ENCODE measurements at regions not wholly inside any gene's neighbourhood (a gene's known extent, or its start where the extent isn't known, plus 50 kb on each side); places are given as distances from the start of the nearest gene placed in this dataset.
"Not testable (repeated sequence)": the region's sequence is repeated elsewhere in the genome, so short reads cannot be mapped to it uniquely, and the experiment has no call there.

DNA sequence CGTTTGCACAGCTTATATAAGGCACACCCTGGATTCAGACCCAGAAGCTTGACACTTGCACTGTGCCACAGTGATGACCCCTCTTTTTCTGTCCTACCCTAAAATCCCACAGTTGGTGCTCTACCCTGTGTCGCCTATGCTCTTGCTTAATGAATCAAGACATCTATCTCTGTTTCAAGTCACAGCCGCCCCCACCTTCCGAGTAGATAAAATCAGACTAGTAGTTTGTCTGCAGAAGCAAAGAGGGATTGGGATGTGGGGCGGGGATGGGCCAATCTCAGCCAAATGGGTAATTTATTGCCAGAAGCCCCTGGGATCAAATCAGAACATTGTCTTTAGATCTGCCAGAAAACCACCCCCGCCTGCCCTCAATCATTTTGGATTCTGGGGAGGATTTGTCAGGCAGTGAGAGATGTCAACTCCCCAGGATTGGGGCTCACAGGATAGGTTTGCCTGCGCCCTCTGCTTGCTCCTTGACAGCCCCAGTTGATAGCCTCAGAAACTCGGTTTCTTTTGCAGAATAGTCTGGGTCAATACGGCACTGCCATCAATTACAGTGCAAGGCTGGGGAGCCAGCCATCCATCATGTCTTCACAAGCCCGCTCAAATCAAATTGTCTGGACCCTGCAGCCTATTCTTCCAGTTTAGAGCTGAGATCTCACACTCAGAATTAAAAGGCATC is 520.8 kb downstream of the GRIN2A start:
- DNase-seq (ENCODE audit: low read depth in 4 of 4, low spot score in 3 of 4) = no peak

DNA sequence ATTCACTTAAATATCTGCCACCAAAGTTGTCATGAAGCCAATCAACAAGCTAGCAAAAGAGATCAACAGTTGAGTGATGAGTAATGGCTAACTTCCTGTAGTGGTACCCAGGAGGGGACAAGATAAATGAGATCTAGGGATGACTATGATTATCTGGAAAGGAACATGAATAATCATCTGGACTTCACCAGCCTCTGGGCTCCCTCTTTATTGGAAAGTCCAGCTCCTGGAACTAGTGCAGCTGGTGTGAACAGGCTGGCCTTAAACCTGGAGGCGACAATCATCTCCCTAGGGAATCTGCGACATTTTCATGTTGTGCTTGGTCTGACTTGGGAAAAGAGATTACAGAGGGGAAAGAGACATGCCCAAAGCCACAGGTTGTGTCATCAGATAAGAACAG is 518.6 kb downstream of the GRIN2A start:
- no peak for DNase-seq (ENCODE audit: low read depth in 4 of 4, low spot score in 3 of 4)

DNA sequence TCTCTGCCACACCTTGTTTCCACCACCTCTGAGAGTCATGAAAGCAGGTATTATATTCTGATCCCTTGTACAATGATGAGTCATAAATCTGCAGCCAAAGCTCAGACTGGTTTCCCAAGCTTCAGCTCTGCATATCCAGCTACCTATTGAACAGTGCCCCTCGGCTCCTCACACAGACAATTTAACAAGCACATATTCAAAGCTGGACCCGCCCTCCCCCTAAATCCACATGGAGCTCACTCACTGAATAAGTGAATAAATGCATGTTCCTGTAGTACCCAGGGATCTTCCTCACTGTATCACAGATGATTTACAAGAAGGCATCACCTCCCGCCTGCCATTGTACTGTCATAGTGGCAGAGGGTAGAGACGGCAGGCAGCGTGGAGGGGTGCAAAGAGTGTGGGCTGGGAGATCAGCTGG is 516.4 kb downstream of the GRIN2A start:
- no peak for DNase-seq (ENCODE audit: low read depth in 4 of 4, low spot score in 3 of 4)

DNA sequence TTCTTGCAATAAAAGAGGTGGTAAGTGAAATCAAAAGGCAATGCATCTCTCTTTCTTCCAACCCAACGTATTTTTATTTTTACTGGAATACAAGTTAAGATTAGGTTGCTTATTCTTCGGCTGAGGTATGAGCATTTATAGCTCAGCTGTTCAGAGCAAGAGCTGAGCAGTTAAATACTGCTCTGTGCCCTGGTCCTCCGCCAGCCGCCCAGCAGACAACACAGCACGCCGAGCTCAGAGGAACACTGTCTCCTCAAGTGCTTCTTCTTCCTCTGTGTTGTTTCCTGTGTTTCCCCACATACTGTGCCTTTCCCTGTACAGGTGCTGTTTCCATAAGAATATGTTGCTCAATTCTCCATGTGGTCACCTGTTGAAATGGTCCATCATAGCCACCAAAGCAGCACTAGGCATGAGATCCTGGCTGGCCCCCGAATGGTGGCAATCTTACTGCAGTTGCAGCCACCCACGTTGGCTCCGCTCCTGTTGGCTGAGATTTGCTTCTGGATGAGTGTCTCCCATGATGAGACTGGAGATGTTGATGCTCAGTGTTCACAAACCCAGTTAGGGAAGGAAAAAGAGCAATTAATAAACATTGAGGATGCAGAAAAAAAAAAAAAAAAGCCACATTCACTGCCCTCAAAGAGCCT is 515.3 kb downstream of the GRIN2A start:
- no peak for DNase-seq (ENCODE audit: low read depth in 4 of 4, low spot score in 3 of 4)

DNA sequence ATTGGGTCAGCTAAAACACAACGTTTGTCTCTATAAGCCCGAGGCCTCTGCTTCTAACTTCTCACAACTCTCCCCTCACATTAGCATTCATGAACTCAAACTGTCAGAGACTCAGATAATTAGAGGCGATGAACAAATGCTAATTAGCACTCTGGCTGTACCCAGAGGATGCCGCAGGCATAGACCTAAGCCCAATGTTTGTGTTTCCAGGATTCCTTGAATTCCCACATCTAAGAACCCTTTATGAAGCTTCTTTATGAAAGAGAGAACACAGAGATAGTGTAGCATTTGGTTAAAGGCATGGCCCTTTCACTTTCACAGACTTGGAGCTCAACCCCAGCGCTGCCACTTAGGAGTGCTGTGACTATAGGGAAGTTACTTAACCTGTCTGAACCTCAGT is 512.2 kb downstream of the GRIN2A start:
- no peak for DNase-seq (ENCODE audit: low read depth in 4 of 4, low spot score in 3 of 4)

DNA sequence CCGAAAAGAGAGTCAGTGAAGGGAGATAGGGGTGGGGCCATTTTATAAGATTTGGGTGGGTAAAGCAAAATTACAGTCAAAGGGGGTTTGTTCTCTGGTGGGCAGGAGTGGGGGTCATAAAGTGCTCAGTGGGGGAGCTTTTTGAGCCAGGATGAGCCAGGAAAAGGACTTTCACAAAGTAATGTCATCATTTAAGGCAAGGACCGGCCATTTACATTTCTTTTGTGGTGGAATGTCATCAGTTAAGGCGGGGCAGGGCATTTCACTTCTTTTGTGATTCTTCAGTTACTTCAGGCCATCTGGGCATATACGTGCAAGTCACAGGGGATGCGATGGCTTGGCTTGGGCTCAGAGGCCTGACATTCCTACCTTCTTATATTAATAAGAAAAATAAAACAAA is 511.6 kb downstream of the GRIN2A start:
- DNase-seq (ENCODE audit: low read depth in 4 of 4, low spot score in 3 of 4) = not testable (repeated sequence)

DNA sequence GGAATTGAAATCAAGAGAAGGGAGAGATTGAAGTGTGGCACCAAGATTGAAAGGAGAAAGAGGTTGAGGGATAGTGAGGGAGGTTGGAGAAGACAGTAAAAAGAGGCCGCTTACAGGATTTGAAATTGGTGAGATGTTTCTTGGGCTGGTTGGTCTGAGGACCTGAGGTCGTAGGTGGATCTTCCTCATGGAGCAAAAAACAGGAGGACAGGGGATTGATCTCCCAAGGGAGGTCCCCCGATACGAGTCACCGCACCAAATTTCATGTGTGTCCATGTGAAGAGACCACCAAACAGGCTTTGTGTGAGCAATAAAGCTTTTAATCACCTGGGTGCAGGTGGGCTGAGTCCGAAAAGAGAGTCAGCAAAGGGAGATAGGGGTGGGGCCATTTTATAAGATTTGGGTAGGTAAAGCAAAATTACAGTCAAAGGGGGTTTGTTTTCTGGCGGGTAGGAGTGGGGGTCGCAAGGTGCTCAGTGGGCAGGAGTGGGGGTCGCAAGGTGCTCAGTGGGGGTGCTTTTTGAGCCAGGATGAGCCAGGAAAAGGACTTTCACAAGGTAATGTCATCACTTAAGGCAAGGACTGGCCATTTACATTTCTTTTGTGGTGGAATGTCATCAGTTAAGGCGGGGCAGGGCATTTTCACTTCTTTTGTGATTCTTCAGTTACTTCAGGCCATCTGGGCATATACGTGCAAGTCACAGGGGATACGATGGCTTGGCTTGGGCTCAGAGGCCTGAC is 505.5 kb downstream of the GRIN2A start:
- not testable (repeated sequence) for DNase-seq (ENCODE audit: low read depth in 4 of 4, low spot score in 3 of 4)

DNA sequence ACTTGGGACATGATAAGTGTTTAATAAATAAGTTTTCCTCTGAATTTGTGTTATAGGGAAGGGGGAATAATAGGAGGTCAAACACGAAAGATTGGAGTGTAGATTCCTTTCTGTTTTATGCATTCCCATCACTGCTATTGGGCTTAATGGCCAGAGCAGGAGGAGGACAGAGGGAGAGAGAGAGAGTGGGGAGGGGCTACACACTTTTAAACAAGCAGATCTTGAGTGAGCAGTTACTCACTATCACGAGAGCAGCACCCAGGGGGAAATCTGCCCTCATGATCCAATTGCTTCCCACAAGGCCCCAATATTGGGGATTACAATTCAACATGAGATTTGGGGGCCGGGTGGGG is 505.0 kb downstream of the GRIN2A start:
- no peak for DNase-seq (ENCODE audit: low read depth in 4 of 4, low spot score in 3 of 4)

DNA sequence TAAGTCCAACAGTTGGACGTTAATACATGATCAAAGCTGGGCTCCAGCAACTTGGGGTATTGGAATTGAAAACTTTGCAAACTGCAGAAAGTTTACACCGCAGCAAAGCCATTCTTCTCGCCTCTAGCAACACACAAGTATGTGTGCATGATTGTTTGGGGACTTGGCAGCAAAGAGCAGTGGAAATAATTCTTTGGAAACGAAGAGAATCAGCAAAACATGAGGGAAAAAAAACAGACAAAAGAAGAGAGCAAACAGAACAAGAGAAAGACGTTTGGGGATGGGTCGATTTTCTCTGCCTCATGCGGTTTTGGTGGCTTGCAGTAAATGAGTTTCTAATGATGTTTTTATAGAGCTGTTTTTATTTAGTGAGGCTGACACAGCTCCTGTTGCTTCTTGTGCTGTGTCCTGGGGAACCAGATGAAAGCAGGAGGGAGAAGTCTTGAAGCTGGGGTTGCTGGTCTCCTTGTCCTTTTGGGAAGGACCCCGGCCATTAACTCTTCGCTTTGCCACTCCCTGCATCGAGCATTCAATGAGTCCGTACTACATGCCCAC is 502.9 kb downstream of the GRIN2A start:
- no peak for DNase-seq (ENCODE audit: low read depth in 4 of 4, low spot score in 3 of 4)

DNA sequence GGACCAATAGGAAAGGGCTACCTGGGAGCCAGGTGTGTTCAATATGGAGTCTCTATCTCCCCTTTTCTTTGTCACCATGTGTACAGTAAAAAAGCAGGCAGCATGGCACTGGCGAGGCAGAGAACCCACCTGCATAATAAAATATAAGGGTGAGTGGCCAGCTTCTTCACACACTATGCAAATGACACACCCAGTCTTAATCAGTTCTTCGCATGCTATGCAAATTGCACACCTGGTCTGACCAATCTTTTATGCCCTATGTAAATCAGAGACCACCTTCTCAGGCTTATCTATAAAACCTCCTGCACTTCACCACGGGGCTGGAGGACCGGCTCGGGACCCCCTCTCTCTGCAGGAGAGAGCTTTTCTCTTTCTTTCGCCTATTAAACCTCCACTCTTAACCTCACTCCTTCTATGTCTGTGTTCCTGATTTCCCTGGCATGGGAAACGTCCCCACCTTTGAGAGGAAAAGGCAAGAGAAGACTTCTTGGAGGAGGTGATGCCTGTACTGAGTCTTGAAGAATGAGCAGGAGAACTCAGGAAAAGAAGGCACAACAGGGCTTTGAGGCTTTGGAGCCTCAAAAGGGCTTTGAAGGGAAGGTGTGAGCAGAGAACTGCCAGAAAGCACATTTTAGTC is 502.1 kb downstream of the GRIN2A start:
- no peak for DNase-seq (ENCODE audit: low read depth in 4 of 4, low spot score in 3 of 4)

DNA sequence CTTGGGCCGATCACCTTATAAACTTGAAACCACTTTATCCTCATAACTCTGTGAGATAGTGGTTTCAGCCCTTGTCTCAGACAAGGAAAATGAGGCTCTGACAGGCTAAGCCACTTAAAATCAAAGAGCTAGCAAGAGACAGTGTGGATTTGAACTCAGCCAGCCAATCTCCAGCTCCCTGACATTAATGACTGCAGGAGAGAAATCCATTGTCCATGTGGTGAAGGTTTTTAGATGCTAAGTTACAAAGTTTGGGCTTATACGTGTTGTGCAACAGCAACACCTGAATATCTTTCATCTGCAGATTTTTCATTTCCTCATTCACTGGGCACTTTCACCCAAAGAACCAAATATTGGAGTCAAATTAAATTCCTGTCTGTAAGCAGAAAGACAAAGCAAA is 501.3 kb downstream of the GRIN2A start:
- no peak for DNase-seq (ENCODE audit: low read depth in 4 of 4, low spot score in 3 of 4)

DNA sequence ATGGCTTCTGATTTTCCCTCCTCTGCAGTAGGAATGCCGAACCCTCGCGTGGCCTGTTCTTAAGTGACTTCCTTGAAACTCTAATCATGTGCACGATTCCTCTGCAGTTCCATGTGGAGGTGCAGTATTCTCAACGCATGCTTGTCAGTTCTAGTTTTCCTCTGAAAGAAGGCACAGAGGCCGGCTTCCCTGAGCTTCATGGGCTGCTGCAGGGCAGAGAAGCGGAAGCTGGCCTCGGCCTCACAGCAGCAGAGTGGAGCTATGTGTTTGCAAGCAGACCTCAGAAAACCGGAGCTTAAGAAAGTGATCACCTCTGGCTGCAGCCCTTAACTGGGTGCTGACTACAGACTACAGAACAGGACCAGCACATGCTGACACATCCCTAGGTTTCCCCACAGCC is 500.7 kb downstream of the GRIN2A start:
- DNase-seq (ENCODE audit: low read depth in 4 of 4, low spot score in 3 of 4) = no peak

DNA sequence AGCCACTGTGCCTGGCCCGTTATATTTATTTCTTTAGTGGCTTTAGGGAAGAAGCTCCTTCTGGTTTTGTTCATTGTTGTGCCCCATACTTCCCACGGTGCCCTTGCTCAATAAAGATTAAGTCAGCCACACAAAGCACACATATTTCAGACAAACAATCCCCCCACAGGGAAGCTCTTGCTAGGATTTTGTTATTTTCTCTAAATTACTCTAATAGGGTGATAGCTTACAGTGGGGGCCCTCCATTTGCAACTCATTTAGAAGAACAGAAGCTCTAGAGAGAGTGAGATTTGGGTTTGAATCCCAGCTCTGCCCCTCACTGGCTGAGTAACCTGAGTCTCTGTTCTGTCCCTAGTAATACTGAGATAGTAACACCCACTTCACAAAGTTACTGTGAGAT is 499.9 kb downstream of the GRIN2A start:
- DNase-seq (ENCODE audit: low read depth in 4 of 4, low spot score in 3 of 4) = no peak

DNA sequence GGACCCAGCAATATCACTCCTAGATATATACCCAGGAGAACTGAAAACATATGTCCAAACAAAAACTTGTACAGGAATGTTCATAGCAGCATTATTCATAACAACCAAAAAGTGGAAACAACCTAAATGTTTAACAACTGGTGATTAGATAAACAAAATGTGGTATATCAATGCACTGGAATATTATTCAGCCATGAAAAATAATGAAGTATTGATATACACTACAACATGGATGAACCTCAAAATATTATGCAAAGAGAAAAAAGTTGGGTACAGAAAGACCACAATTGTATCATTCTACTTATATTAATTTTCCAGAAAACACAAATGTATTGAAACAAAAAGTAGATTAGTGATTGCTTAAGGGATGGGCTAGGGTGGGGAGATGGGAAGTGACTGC is 498.6 kb downstream of the GRIN2A start:
- no peak for DNase-seq (ENCODE audit: low read depth in 4 of 4, low spot score in 3 of 4)

DNA sequence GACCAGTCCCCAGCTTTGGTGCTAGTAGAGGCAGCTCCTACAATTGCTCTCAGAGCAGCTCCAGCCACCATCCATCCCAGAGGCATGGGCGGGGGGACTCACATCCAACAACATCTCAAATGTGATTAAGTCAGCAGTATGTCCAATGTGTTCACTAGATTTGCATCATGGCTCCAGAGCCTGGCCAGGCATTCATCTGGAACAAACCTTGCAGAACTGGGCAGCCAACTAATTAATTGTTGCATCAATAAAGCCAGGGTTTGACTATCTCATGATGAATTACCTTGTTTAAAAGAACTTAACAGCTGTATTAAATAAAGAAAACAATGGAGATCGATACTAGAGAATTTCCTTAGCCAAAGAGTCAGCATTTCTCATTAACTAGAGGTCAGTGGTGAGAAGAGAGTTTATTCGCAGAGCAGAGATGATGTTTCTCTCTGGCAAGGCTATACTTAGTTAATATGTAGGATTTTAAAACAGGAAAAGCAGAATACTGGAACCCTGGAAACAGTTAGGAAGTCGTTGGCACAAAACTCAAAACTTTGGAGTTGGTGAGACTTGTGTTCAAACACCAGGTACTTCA is 494.4 kb downstream of the GRIN2A start:
- no peak for DNase-seq (ENCODE audit: low read depth in 4 of 4, low spot score in 3 of 4)

DNA sequence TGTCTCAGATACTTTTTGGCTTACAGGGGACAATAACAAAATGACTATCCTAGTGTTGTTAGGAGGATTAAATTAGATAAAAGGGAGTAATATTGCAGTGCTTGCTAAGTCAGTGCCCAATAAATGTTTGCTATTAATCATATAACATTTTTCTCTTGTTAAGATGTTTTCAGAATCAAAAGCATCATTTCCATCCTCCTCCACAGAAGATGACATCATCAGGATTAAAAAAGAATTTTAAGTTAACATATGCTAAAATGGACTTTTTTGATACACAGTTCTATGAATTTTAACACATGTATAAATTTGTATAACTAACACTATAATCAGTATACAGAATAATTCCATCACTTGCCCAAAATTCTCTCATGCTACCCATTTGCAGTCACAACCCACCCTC is 492.6 kb downstream of the GRIN2A start:
- DNase-seq (ENCODE audit: low read depth in 4 of 4, low spot score in 3 of 4) = no peak

DNA sequence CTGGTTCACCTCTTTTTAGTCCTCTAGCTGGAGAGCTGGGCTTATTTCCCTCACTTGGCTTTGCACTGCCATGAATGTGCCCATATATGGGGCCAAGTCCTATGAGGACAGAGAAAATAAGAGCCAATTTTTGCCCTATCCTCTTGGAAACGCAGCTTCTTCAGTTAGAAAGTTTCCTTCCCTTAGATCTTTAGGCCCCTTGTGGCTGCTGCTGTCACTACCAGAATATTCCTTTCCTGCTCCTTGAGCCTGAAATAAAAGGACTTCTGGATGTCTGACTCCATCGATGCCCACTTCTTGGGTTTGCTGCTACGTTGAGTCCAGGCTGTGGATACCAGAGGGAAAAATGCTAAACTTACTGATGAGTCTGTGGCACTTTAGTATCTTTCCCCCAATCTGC is 487.1 kb downstream of the GRIN2A start:
- DNase-seq (ENCODE audit: low read depth in 4 of 4, low spot score in 3 of 4) = no peak
